H1 (cell line): ENCODE measurements at regions not wholly inside any gene's neighbourhood (a gene's known extent, or its start where the extent isn't known, plus 50 kb on each side); places are given as distances from the start of the nearest gene placed in this dataset.

Experiments
- CTCF ChIA-PET: fragments of 300-600 bp; sonication (Branson Sonifier 250); formaldehyde crosslinking; loops from one replicate; lab custom pipeline; 2021; ENCODE audit not compliant: partially characterized antibody; lab: Charles Lee
- POLR2A ChIA-PET: fragments of 300-600 bp; sonication (Branson Sonifier 250); formaldehyde crosslinking; loops from one replicate; lab custom pipeline; 2021; ENCODE audit warnings: inconsistent platforms; ENCODE audit not compliant: partially characterized antibody; lab: Charles Lee
- DNase-seq, 2 experiments: peaks; one replicate each; pipeline versions ENCODE4 v3.0.0 to v3.0.0-alpha.2; 2010 to 2022; ENCODE audit warnings: low spot score in 2 of 2, low read depth in 1 of 2, mixed read lengths in 1 of 2
- FAIRE-seq: peaks from 2 replicates; lab custom pipeline; 2011; peaks lifted over from hg19 to GRCh38; lab: Jason Lieb, UNC
- H2AFZ ChIP-seq: 2 replicates; pipeline ENCODE4 v1.8.1; 2012; ENCODE audit warnings: low read length, inconsistent platforms
- H2AK5ac ChIP-seq: 2 replicates; pipeline ENCODE4 v1.6.1; 2013; ENCODE audit warnings: low read depth, low read length
- H2BK120ac ChIP-seq: replicated peaks from 2 replicates; pipeline ENCODE3; 2013; ENCODE audit warnings: low read depth, low read length, inconsistent platforms
- H2BK12ac ChIP-seq: 2 replicates; pipeline ENCODE4 v1.6.1; 2013; ENCODE audit warnings: low read depth, low read length
- H2BK15ac ChIP-seq: 2 replicates; pipeline ENCODE4 v1.6.1; 2013; ENCODE audit warnings: low read length
- H2BK20ac ChIP-seq: 2 replicates; pipeline ENCODE4 v1.6.1; 2013; ENCODE audit warnings: low read length
- H2BK5ac ChIP-seq: 2 replicates; pipeline ENCODE4 v1.6.1; 2013; ENCODE audit warnings: low read depth, low read length
- H3K14ac ChIP-seq: 2 replicates; pipeline ENCODE4 v1.6.1; 2013; ENCODE audit warnings: inconsistent platforms; ENCODE audit not compliant: insufficient read length
- H3K18ac ChIP-seq: 2 replicates; pipeline ENCODE4 v1.6.1; 2013; ENCODE audit warnings: low read length; ENCODE audit errors: extremely low read depth
- H3K23ac ChIP-seq: 2 replicates; pipeline ENCODE4 v1.6.1; 2013; ENCODE audit warnings: inconsistent platforms; ENCODE audit not compliant: insufficient read length
- H3K23me2 ChIP-seq: 2 replicates; pipeline ENCODE4 v1.6.1; 2013; ENCODE audit warnings: low read depth, low read length
- H3K27ac ChIP-seq: 2 replicates; pipeline ENCODE4 v1.6.1; 2011; ENCODE audit warnings: low read depth, low read length, inconsistent platforms
- H3K27me3 ChIP-seq, 4 experiments: replicated peaks in 1 of 4; 1 replicate in 1 of 4; 2 replicates in 3 of 4; pipeline versions ENCODE4 v1.6.1 to v1.8.1; 2011 to 2013; ENCODE audit warnings: low read length in 3 of 4, mild to moderate bottlenecking in 3 of 4, inconsistent platforms in 2 of 4, mixed read lengths in 2 of 4, moderate library complexity in 1 of 4; ENCODE audit not compliant: control insufficient read depth in 3 of 4, insufficient read depth in 3 of 4; ENCODE audit errors: extremely low read depth in 1 of 4
- H3K36me3 ChIP-seq, 4 experiments: 2 replicates each; pipeline versions ENCODE4 v1.6.1 to v1.8.1; 2011 to 2013; ENCODE audit warnings: mild to moderate bottlenecking in 4 of 4, low read length in 3 of 4, moderate library complexity in 2 of 4, control low read depth in 1 of 4, inconsistent platforms in 1 of 4; ENCODE audit not compliant: insufficient read depth in 4 of 4, control insufficient read depth in 2 of 4
- H3K4ac ChIP-seq: replicated peaks from 2 replicates; pipeline ENCODE3; 2013; ENCODE audit warnings: low read length, low read depth, mixed read lengths, inconsistent platforms; ENCODE audit not compliant: insufficient read length
- H3K4me1 ChIP-seq, 4 experiments: replicated peaks in 1 of 4; 1 replicate in 1 of 4; 2 replicates in 3 of 4; pipeline versions ENCODE4 v1.6.1 to v1.8.1; 2011 to 2013; ENCODE audit warnings: low read length in 3 of 4, inconsistent platforms in 2 of 4, mixed read lengths in 1 of 4; ENCODE audit not compliant: insufficient read depth in 4 of 4, control insufficient read depth in 3 of 4
- H3K4me2 ChIP-seq, 2 experiments: 2 replicates each; pipeline versions ENCODE4 v1.6.1 to v1.8.1; 2011 to 2013; ENCODE audit warnings: low read depth in 2 of 2, low read length in 2 of 2, control low read depth in 1 of 2, inconsistent platforms in 1 of 2, mild to moderate bottlenecking in 1 of 2; ENCODE audit not compliant: insufficient read depth in 1 of 2
- H3K4me3 ChIP-seq, 4 experiments: fragments of 200-600, 300-600 bp in 1 of 4; sonication (generic), shearing (Covaris generic), sonication (Bioruptor Twin) in 1 of 4; 2 replicates each; pipeline versions ENCODE4 v1.5.1 to v1.8.1; 2011 to 2016; ENCODE audit warnings: low read length in 4 of 4, low read depth in 3 of 4, control low read depth in 2 of 4, inconsistent platforms in 2 of 4, mild to moderate bottlenecking in 2 of 4, mixed read lengths in 1 of 4, moderate library complexity in 1 of 4; ENCODE audit not compliant: insufficient read depth in 2 of 4; ENCODE audit errors: extremely low read depth in 1 of 4
- H3K56ac ChIP-seq: replicated peaks from 2 replicates; pipeline ENCODE3; 2013; ENCODE audit warnings: low read depth, mild to moderate bottlenecking, mixed read lengths, low read length, inconsistent platforms; ENCODE audit not compliant: insufficient read length
- H3K79me1 ChIP-seq: 2 replicates; pipeline ENCODE4 v1.6.1; 2013; ENCODE audit warnings: low read depth, low read length, control low read depth
- H3K79me2 ChIP-seq, 2 experiments: 2 replicates each; pipeline versions ENCODE4 v1.6.1 to v1.8.1; 2012 to 2013; ENCODE audit warnings: low read length in 2 of 2, mild to moderate bottlenecking in 2 of 2, inconsistent platforms in 1 of 2; ENCODE audit not compliant: insufficient read depth in 2 of 2, control insufficient read depth in 1 of 2
- H3K9ac ChIP-seq, 4 experiments: replicated peaks in 1 of 4; 1 replicate in 1 of 4; 2 replicates in 3 of 4; pipeline versions ENCODE4 v1.6.1 to v1.8.1; 2011 to 2013; ENCODE audit warnings: low read depth in 3 of 4, low read length in 3 of 4, control low read depth in 2 of 4, mild to moderate bottlenecking in 2 of 4, moderate library complexity in 2 of 4, inconsistent platforms in 1 of 4; ENCODE audit errors: extremely low read depth in 1 of 4
- H3K9me3 ChIP-seq, 2 experiments: 2 replicates each; pipeline versions ENCODE4 v1.6.1 to v1.8.1; 2012 to 2013; ENCODE audit warnings: mild to moderate bottlenecking in 2 of 2, moderate library complexity in 2 of 2, control low read depth in 1 of 2, inconsistent platforms in 1 of 2, low read depth in 1 of 2, low read length in 1 of 2, mixed read lengths in 1 of 2; ENCODE audit not compliant: insufficient read depth in 2 of 2
- H4K20me1 ChIP-seq, 2 experiments: replicated peaks in 1 of 2; 2 replicates each; pipeline versions ENCODE3 to v1.8.1; 2011 to 2013; ENCODE audit warnings: inconsistent platforms in 2 of 2, low read length in 2 of 2, mild to moderate bottlenecking in 1 of 2; ENCODE audit not compliant: insufficient read depth in 2 of 2, control insufficient read depth in 1 of 2
- H4K5ac ChIP-seq: 2 replicates; pipeline ENCODE4 v1.6.1; 2013; ENCODE audit warnings: low read length, low read depth, mixed read lengths, inconsistent platforms; ENCODE audit not compliant: insufficient read length
- H4K8ac ChIP-seq: 2 replicates; pipeline ENCODE4 v1.8.0; 2013; ENCODE audit warnings: mild to moderate bottlenecking, moderate library complexity, low read length, inconsistent platforms; ENCODE audit not compliant: insufficient read depth; ENCODE audit errors: extremely low read depth
- H4K91ac ChIP-seq: replicated peaks from 2 replicates; pipeline ENCODE3; 2013; ENCODE audit warnings: low read length, mixed read lengths, inconsistent platforms; ENCODE audit not compliant: insufficient read length
- ATF3 ChIP-seq: IDR thresholded peaks from 2 replicates; pipeline ENCODE4 v1.6.1; 2011; ENCODE audit warnings: low read depth, mild to moderate bottlenecking, low read length; ENCODE audit not compliant: insufficient read depth
- CTBP2 ChIP-seq: IDR thresholded peaks from 2 replicates; pipeline ENCODE4 v1.7.0; 2011; ENCODE audit warnings: borderline replicate concordance, mild to moderate bottlenecking, moderate library complexity, mixed read lengths, low read length; ENCODE audit not compliant: insufficient read depth, insufficient read length
- KDM1A ChIP-seq: fragments of 200-600, 300-600 bp; sonication (generic); IDR thresholded peaks from 2 replicates; pipeline ENCODE4 v1.7.1; 2016; ENCODE audit warnings: mild to moderate bottlenecking, low read length, borderline replicate concordance
- POU5F1 ChIP-seq: IDR thresholded peaks from 2 replicates; pipeline ENCODE4 v1.6.1; 2011; ENCODE audit warnings: low read depth, mild to moderate bottlenecking, low read length, moderate library complexity
- RFX5 ChIP-seq: IDR thresholded peaks from 2 replicates; pipeline ENCODE4 v1.6.1; 2011; ENCODE audit warnings: low read depth, low read length, improper control_type of control experiment, borderline replicate concordance
- WGBS, 2 experiments: shearing (Covaris generic) in 1 of 2; methylation state at CpG; one replicate each; pipeline versions ENCODE4 v1.1.6 to v1.1.7; 2013 to 2015; ENCODE audit warnings: low lambda C conversion rate in 2 of 2, mixed read lengths in 2 of 2, inconsistent platforms in 1 of 2, low coverage in 1 of 2, missing lambda C conversion rate in 1 of 2; ENCODE audit not compliant: insufficient replicate concordance in 2 of 2, insufficient coverage in 1 of 2, insufficient read length in 1 of 2; ENCODE audit errors: extremely low coverage in 1 of 2, missing lambda C conversion rate in 1 of 2; 5-methylcytosine and 5-hydroxymethylcytosine counted together

- no peak overlapping the region for H4K5ac ChIP-seq
- peaks cover 6% of the 10 kb centered on the region; the same call in 1 of the 2 replicates for H3K23me2 ChIP-seq
- H3K36me3 ChIP-seq: no peaks in the 10 kb centered on the region
- H2AFZ ChIP-seq: no peak overlapping the region
- no peak overlapping the region for H2BK12ac ChIP-seq
- no peak overlapping the region for H2BK15ac ChIP-seq
- no peaks in the 10 kb centered on the region for H3K4me1 ChIP-seq
- ChIA-PET POLR2A (no interaction called here), CTCF (interaction anchor here (0.6 to 2.5 kb wide), 9 partner anchors 10 to 521 kb away, joined by 3 to 12 read pairs (median 4); no protein-coding TSS in a partner anchor)
- H2BK5ac ChIP-seq: no peak overlapping the region
- no peak overlapping the region for H2AK5ac ChIP-seq
- H3K4me3 ChIP-seq: no peak overlapping the region
- H3K79me1 ChIP-seq: no peaks in the 10 kb centered on the region
- H3K4me2 ChIP-seq: no peak overlapping the region
- no peak overlapping the region for H2BK20ac ChIP-seq
- H3K56ac ChIP-seq: no peak overlapping the region
- H3K9ac ChIP-seq: no peak overlapping the region
- H3K4ac ChIP-seq: no peak overlapping the region
- no peak overlapping the region for H3K18ac ChIP-seq
- H4K8ac ChIP-seq: no peak overlapping the region
- H3K23ac ChIP-seq: no peak overlapping the region
- no peaks in the 10 kb centered on the region for H3K79me2 ChIP-seq
- H4K91ac ChIP-seq: no peak overlapping the region
- H4K20me1 ChIP-seq: peaks cover 0 to 4% of the 10 kb centered on the region in 2 experiments
- no peak overlapping the region for H3K14ac ChIP-seq
- H3K27me3 ChIP-seq: no peaks in the 10 kb centered on the region
- H2BK120ac ChIP-seq: no peak overlapping the region
- FAIRE-seq (no peak), DNase-seq (no peak)
- WGBS, 2 experiments: 90% methylated on average over 7 of the region's 7 CpGs; no CpG with 5 or more reads in 1 of the 2 experiments
- no peaks in the 10 kb centered on the region; a peak in 1 of 4 replicates for H3K9me3 ChIP-seq
- no peak overlapping the region for H3K27ac ChIP-seq
- TF ChIP-seq ATF3: no peak
- TF ChIP-seq RFX5: no peak
- TF ChIP-seq CTBP2: no peak
- no peak for TF ChIP-seq POU5F1
- no peak for TF ChIP-seq KDM1A
Observed at GRCh38 chr10:7102557-7103349, 308.1 kb downstream of the SFMBT2 start.
